Stimulated activated CD4-positive, alpha-beta T cell treated with anti-CD3 and anti-CD28 coated beads, Interleukin-2, amount 100 ng/mL, for 4 hours (primary cell): ENCODE measurements at regions not wholly inside any gene's neighbourhood (a gene's known extent, or its start where the extent isn't known, plus 50 kb on each side); places are given as distances from the start of the nearest gene placed in this dataset.

ENCODE experiments used
- DNase-seq: peaks from one replicate; pipeline ENCODE4 v3.0.0-alpha.2; 2020; ENCODE audit warnings: low read depth

DNA sequence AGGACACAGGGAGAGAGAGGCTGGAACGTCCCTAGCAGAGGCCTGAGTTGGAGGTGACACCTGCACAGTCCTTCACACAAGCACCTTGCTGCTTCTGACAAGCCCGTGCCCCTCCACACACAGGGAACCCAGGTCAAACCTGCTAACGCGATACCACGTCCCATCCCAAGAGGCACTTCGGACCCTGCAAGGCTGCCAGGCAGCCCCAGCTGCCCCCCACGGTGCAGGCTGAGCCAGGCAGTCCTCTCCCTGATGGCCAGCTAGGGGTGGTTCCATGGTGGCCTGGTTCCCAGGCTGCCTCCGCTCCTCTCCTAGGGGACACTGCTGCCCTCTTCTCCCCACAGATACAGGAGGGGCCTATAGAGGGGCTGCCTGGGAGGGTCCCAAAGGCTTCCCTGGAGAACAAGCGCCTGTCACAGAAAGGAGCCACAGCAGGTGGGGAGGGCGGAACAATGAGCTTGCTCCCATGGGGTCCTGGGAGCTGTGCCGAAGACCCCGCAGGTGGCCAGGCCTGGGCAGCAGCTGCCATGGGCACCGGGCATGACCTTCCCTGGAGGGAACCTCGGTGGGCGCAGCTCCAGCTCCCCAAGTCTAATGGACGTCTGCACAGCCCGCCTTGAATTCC, 434.2 kb upstream of the MYT1L start:
- DNase-seq: no peak

- DNase-seq: no peak
These were observed 433.7 kb upstream of the MYT1L start for GRCh38 chr2:2764739-2765138.

GRCh38 chr2:2764001-2764355, 432.9 kb upstream of the MYT1L start:
- DNase-seq: no peak

DNA sequence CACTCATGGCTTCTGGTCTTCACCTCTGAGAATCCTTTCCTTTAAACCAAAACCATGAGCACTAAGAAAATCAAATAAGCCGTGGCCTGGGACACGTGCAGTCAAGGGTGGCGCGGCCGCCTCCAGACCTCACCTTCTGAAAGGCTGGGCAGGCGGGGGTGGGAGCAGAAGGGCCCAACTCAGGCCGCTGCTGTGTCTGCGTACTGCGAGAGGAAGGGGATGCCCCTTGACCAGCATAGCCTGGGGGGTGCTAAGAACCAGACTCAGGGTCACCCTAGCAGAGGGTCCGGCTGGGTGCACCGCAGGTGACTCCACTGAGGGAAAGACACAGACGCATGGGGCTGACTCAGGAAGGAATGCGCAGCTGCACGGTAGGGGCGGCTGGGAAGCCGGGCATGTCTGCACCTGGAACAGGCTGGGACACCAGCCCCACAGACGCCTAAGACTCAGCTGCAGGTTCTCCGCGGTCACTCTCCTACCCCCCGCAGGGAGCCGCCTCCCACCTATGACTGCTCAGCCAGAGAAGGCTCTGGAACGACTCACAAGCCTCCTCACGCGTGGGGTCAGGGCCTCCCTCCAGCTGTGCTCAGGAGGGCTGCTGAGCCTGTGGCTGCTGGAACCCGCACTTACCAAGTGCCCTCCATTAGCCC, 432.4 kb upstream of the MYT1L start:
- no peak for DNase-seq

DNA sequence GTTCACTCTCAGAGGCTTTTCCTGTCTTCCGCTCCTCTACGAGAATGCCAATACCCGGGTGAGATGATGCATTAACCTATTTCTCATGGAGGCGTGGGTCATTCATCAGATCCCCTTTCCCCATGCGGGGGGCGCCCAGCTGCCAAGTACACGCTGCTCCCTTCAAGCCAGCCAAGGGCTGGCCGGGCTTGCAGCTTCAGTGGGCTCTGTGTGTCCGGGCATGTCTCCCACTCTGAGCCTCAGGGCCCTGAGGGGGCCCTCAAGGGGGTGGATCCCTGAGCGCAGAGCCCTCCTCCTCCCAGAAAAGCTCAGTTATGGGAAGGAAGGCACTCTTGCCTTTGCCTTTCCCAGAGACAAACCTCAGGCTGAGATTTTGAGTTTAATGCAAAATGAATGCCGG, 431.8 kb upstream of the MYT1L start:
- DNase-seq: no peak

- DNase-seq: no peak
These were observed 431.3 kb upstream of the MYT1L start for GRCh38 chr2:2762166-2762908.

DNA sequence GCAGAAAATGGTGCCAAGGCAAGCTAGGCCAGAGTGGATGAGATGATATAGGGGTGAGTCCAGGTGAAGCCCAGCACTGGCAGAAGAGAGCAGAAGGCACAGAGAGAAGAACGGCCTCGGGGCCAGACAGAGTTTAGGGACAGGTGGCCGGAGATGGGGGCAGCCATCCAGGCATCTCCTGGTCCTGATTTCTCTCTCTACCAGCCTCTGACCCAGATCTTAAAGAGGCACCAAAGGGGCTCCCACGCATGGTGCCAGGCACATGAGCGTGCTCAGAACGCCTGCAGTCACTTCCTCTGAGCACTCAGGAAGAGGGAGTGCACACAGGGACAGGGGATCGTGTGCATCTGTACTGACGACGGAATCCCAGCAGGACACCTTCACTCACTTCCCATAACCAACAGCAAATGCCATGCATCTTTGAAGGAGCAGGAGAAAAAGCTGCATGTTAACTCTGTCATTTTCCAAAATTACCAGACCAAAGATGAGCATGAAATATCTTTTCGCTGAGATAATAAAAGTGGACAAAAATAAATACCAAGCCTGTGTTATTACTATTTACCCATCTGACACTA, 427.8 kb upstream of the MYT1L start:
- no peak for DNase-seq

DNA sequence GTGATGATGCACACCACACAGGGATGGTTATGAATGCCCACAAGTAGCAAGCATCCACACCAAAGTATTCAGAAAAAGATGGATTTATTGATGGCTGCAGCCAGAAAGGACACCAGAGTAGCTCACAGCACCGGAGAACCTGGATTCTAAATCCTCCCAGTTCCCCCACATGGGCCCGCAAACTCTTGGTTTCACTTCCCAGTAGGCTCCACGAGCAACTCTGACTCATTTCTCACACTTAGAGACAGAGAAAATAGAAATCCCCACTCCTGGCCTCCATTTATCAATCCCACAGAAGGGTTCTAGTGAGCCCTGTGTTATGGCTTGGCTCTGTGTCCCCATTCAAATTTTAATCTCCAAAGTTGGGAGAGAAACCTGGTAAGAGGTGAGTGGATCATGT, 426.7 kb upstream of the MYT1L start:
- DNase-seq: no peak

DNA sequence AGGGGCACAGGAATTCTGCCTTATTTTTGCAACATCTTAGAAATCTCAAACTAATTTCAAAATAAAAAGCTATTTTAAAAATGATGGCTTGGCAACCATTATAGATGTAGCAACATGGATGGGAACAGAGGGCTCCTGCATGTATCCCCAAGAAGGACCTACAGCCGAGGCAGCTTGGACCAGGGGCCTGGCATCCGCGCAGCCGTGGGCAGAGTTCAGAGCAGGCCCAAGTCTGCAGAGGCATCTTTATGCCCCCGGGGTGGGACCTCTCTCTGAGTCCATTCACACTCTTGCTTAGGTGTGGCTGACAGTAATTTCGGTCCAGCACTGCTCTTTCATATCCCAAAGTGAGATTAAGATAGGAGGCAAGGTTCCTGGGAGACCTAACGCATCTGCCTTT, 425.8 kb upstream of the MYT1L start:
- DNase-seq: no peak

DNA sequence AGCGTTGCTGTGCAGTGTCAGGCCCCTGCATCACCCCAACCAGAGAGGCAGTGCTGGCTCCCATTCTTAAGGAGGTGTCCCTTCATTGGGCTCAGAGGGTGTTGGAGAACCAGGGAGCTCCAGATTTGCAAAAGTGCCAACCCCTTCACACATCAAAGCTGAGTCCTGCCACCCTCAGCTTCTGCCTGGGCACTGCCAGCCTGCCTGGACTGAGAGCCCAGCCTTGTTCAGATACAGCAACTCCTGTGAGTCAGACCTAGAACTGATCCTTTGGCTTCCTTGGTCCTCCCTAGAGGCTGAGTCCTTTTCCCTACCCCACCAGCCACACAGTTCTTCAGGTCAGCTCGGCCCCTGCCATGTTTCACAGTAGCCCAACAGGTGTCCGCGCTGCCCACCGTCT, 424.9 kb upstream of the MYT1L start:
- DNase-seq: no peak

DNA sequence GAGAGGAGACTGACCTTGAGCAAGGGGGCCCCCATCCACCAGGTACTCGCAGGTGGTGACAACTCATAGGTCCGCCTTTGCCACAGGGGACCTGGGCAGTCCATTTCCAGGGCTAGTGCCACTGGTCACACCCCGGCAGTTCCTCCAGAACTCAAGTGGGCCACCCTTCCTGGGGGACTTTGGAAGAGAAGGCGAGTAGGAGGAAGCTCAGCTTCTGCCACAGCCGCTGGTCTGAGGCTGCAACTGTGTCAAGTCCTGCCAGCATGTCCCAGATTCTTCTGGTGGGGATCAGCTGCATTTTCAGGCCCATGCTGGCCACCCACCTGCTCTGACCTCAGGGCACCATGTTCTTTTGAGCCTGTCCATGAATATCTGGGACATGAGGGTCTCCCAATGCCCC, 423.9 kb upstream of the MYT1L start:
- no peak for DNase-seq

- no peak for DNase-seq
These were observed 420.7 kb upstream of the MYT1L start for GRCh38 chr2:2751715-2752315.

GRCh38 chr2:2750867-2751714, 420.0 kb upstream of the MYT1L start:
- no peak for DNase-seq

DNA sequence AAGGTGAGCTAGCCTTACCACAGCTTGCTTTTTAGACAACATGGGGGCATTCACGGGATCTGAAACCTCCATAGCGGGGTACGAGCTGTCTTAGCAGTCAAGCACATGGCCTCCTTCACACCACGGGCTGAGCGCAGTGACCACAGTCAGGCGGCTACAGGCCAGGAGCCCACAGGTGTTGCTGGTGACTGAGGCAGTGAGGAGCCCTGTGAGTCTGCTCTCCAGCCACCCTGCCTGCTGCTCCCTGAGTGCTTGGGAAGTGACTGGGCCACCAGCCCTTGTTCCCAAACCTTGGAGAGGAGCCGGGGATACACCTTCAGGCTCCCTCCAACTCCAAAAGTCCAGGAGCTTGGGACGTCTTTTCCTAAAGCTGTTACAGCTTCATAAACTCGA, 418.1 kb upstream of the MYT1L start:
- no peak for DNase-seq

DNA sequence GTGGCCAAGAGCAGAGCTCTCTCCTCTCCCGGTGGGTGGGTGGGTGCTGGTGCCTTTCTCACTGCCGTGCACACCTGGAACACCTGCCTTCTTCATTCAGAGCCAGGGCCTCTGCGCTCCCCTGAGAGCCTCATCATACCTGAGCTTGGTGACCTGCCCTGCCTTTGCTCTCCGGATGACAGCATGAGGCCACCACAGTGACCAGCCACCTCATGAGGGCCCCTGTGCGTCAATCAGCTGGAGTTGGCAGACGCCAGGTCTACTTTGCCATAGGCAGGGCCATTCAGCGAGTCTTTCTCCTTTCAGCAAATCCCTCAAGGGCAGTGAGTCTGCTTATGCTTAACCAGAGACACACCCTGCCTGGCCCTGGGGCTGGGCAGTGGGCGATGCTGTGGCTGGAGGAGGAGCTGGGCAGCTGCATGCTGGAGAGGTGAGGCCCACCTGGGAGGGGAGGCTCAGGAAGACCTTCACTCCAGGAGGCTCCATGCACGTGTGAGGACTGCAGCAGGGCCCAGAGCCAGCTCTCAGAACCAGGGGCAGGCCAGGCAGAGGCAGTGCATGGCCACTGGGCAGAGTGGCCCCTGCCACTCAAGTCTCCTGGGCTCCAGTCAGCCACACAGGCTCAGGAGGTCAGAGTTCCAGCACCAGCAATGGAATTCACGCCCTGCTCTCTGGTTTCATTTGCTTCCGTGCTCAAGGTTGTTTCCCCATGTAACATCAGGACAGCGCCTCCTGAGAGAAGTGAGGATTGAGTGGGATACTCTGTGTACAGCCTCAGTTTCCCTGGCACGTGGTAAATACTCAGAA, 417.5 kb upstream of the MYT1L start:
- DNase-seq: no peak

DNA sequence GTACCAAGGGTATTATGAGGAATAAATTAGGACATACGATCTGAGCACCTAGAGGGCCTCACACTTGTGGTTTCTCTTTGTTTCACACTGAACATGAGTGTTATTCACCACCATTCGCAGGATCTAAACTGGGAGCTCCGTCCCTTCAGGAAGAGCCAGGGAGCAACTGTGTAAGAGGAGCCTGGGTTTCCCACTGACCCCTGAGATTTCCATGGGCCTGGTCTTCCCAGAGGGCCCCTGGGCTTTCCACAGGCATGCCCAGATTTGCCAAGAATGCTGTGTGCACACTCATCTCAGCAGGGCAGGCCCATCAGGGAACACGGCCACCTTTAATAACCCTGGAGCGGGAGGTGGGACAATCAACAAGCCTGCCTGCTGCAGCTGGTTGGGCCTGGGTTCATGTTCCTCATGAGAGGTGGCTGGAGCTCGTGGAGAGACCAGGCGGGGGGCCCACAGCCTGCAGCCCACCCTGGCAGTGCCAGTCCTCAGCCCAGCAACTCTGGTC, 416.8 kb upstream of the MYT1L start:
- no peak for DNase-seq

DNA sequence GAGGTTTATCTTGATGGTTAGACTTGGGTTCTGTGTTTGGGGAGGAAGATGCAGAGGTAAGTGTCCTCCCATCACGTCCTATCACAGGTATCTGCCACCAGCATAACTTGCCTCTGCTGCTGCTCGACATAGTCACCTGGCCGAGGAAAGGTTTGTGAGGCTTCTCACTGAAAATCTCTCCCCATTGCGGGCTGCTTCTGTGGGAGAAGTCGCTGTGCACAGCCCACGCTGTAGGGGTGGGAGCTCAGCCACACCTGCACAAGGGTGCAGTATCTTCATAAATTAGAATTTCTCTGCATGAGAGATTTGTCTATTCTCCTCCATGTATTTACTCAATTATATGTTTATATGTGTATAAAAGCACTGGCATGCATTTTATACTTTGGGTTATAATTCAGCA, 415.7 kb upstream of the MYT1L start:
- no peak for DNase-seq

DNA sequence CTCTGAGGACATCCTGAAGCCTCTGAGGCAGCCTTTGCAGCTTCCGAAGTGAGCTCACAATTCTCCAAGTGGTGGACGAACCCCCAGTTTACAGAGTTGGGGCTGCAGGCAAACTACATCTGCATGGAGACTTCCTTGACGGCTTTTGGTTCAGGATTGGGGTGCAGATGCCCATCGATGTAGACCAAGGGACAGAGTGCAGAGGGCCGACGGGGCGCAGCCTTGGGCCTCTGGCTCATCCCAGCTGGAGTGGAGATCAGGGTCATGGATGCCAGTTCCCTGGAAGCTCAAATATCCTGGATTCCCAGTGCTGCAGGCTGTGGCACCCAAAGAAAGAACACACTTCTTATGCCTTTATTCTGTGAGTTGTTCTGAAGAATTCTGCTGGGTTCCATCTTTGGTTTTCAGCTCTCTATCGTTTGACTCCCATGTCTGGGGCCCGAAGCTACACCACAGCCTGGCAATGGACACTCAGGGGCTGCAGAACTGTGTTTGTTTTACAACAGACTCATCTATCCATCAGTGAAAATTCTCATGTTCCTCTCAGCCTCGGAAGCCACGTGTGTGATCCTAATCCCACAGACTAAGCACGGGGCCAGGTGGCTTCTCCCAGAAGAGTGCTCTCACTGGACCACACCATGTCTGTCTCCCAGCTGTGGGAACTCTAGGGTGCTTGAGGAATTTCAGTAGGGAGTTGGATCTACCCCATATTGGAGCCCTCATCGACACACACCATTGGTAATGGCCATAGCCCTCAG, 414.1 kb upstream of the MYT1L start:
- no peak for DNase-seq

GRCh38 chr2:2744107-2744506, 413.0 kb upstream of the MYT1L start:
- DNase-seq: no peak

- DNase-seq: no peak
These were observed 412.1 kb upstream of the MYT1L start for GRCh38 chr2:2743164-2743571.
